VCaP (cell line): ENCODE measurements at regions not wholly inside any gene's neighbourhood (a gene's known extent, or its start where the extent isn't known, plus 50 kb on each side); places are given as distances from the start of the nearest gene placed in this dataset.

ENCODE experiments used
- H3K27ac ChIP-seq: fragments of 450-650 bp; 2 replicates; pipeline ENCODE4 v1.5.1; 2017
- CTCF ChIP-seq: fragments of 450-650 bp; conservative IDR thresholded peaks from 2 replicates; pipeline ENCODE4 v1.5.1; 2017; ENCODE audit warnings: mild to moderate bottlenecking, moderate library complexity

GRCh38 chr2:120864981-120865380, 129.3 kb downstream of the GLI2 start:
- TF ChIP-seq CTCF, result no peak
- no peak overlapping the region for H3K27ac ChIP-seq

GRCh38 chr2:120865656-120866055, 130.0 kb downstream of the GLI2 start:
- H3K27ac ChIP-seq, result no peak overlapping the region
- no peak for TF ChIP-seq CTCF

GRCh38 chr2:120866071-120866470, 130.4 kb downstream of the GLI2 start:
- TF ChIP-seq CTCF, result no peak
- H3K27ac ChIP-seq, result no peak overlapping the region

- no peak overlapping the region for H3K27ac ChIP-seq
- TF ChIP-seq CTCF, result no peak
Observed at GRCh38 chr2:120866483-120867140, 130.9 kb downstream of the GLI2 start.

GRCh38 chr2:120867290-120868241, 131.9 kb downstream of the GLI2 start:
- no peak for TF ChIP-seq CTCF
- no peak overlapping the region; the same call in 1 of the 2 replicates for H3K27ac ChIP-seq

- no peak for TF ChIP-seq CTCF
- H3K27ac ChIP-seq, result no peak overlapping the region
Observed at GRCh38 chr2:120868366-120868765, 132.7 kb downstream of the GLI2 start.

GRCh38 chr2:120869036-120869729, 133.5 kb downstream of the GLI2 start:
- no peak for TF ChIP-seq CTCF

More at GRCh38 chr2:120869036-120869729, 133.5 kb downstream of the GLI2 start:
- H3K27ac ChIP-seq, result no peak overlapping the region
